ENCODE measurements at regions not wholly inside any gene's neighbourhood (a gene's known extent, or its start where the extent isn't known, plus 50 kb on each side); places are given as distances from the start of the nearest gene placed in this dataset.

DNA sequence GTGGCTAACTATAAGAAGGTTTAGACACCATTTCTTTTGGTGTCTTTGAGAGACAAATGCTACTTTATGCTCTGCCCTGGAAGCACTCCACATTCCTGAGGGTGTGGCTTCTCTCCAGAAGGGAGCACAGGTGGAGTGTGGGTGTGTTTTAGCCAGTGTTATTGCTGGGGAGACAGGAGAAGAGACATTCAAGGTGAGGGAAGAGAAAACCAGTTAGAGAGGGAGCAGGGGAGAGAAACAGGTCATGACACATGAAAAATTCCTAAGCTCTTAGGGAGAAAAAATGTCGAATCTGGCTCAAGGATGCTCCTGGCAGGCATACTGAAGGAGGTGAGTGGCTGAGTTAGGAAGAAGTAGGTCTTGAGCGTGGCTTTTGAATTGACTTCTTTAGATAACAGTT is 292.8 kb downstream of the CLIC5 start:
- TF ChIP-seq, protein P1, sequence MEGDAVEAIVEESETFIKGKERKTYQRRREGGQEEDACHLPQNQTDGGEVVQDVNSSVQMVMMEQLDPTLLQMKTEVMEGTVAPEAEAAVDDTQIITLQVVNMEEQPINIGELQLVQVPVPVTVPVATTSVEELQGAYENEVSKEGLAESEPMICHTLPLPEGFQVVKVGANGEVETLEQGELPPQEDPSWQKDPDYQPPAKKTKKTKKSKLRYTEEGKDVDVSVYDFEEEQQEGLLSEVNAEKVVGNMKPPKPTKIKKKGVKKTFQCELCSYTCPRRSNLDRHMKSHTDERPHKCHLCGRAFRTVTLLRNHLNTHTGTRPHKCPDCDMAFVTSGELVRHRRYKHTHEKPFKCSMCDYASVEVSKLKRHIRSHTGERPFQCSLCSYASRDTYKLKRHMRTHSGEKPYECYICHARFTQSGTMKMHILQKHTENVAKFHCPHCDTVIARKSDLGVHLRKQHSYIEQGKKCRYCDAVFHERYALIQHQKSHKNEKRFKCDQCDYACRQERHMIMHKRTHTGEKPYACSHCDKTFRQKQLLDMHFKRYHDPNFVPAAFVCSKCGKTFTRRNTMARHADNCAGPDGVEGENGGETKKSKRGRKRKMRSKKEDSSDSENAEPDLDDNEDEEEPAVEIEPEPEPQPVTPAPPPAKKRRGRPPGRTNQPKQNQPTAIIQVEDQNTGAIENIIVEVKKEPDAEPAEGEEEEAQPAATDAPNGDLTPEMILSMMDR (IDR thresholded peaks at IDR 0.05) = no peak
- no peak for TF ChIP-seq POLR2A (IDR thresholded peaks at IDR 0.05)
